ENCODE measurements at regions not wholly inside any gene's neighbourhood (a gene's known extent, or its start where the extent isn't known, plus 50 kb on each side); places are given as distances from the start of the nearest gene placed in this dataset.
"Not testable (repeated sequence)": the region's sequence is repeated elsewhere in the genome, so short reads cannot be mapped to it uniquely, and the experiment has no call there.

DNA sequence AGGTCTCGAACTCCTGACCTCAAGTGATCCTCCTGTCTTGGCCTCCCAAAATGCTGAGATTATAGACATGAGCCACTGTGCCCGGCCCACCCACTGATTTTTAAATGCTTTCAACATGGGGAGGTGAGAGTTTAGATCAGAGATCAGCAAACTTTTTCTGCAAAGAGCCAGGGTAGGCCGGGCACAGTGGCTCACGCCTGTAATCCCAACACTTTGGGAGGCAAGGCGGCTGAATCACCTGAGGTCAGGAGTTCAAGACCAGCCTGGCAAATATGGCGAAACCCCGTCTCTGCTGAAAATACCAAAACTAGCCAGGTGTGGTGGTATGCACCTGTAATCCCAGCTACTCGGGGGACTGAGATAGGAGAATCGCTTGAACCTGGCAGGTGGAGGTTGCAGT is 88.3 kb upstream of the LHX1 start:
- not testable (repeated sequence) for TF ChIP-seq CTCF (IDR thresholded peaks at IDR 0.05; ENCODE audit: low read depth, low read length, poor library complexity, severe bottlenecking); EZH2phosphoT487 (IDR thresholded peaks at IDR 0.05; ENCODE audit: borderline replicate concordance, low read length)
